Dermis blood vessel endothelial cell (primary cell): ENCODE measurements at regions not wholly inside any gene's neighbourhood (a gene's known extent, or its start where the extent isn't known, plus 50 kb on each side); places are given as distances from the start of the nearest gene placed in this dataset.
"Not testable (repeated sequence)": the region's sequence is repeated elsewhere in the genome, so short reads cannot be mapped to it uniquely, and the experiment has no call there.

ENCODE experiments used
- DNase-seq: peaks from one replicate; pipeline ENCODE4 v3.0.0; 2010

- DNase-seq = no peak
Measured at GRCh38 chr2:106257135-106257534, 63.0 kb upstream of the UXS1 start.

GRCh38 chr2:106249157-106249828 lies 55.2 kb upstream of the UXS1 start:
- DNase-seq = not testable (repeated sequence)

GRCh38 chr2:106248548-106249151 lies 54.5 kb upstream of the UXS1 start:
- peak; percentile 21 for DNase-seq
